Ovary (tissue), 3 donors: ENCODE measurements at regions not wholly inside any gene's neighbourhood (a gene's known extent, or its start where the extent isn't known, plus 50 kb on each side); places are given as distances from the start of the nearest gene placed in this dataset.

Experiments
- EP300 ChIP-seq: sonication (generic); formaldehyde crosslinking; IDR thresholded peaks from one replicate; pipeline ENCODE4 v1.6.1; 2017; ENCODE audit warnings: antibody characterized with exemption
- POLR2A ChIP-seq: fragments of 450-650 bp; IDR thresholded peaks from one replicate; pipeline ENCODE4 v1.6.1; 2017; ENCODE audit warnings: antibody characterized with exemption, mild to moderate bottlenecking, moderate library complexity
- TF ChIP-seq, protein P1 (sequence below), 3 donors: fragments of 450-650 bp in 2 of 3; fragments of 200-600 bp in 1 of 3; IDR thresholded peaks; one replicate each; pipeline versions ENCODE4 v1.5.1 to v1.8.0; 2016 to 2022; ENCODE audit warnings: antibody characterized with exemption in 3 of 3, mild to moderate bottlenecking in 1 of 3
- donor health status: DM: no; HTN: no; CAD: no.

GRCh38 chrX:22603060-22603459 lies 330.3 kb downstream of the CBLL2 start:
- TF ChIP-seq, protein P1, sequence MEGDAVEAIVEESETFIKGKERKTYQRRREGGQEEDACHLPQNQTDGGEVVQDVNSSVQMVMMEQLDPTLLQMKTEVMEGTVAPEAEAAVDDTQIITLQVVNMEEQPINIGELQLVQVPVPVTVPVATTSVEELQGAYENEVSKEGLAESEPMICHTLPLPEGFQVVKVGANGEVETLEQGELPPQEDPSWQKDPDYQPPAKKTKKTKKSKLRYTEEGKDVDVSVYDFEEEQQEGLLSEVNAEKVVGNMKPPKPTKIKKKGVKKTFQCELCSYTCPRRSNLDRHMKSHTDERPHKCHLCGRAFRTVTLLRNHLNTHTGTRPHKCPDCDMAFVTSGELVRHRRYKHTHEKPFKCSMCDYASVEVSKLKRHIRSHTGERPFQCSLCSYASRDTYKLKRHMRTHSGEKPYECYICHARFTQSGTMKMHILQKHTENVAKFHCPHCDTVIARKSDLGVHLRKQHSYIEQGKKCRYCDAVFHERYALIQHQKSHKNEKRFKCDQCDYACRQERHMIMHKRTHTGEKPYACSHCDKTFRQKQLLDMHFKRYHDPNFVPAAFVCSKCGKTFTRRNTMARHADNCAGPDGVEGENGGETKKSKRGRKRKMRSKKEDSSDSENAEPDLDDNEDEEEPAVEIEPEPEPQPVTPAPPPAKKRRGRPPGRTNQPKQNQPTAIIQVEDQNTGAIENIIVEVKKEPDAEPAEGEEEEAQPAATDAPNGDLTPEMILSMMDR (IDR thresholded peaks at IDR 0.05) = no peak
- no peak for TF ChIP-seq POLR2A
- no peak for TF ChIP-seq EP300
